Fibroblast of the conjunctiva (primary cell): ENCODE measurements at regions not wholly inside any gene's neighbourhood (a gene's known extent, or its start where the extent isn't known, plus 50 kb on each side); places are given as distances from the start of the nearest gene placed in this dataset.
A peak's percentile ranks its signal among the peaks of the same experiment; 100 is the strongest.
"Not testable (repeated sequence)": the region's sequence is repeated elsewhere in the genome, so short reads cannot be mapped to it uniquely, and the experiment has no call there.

Experiments used
- DNase-seq: peaks from one replicate; pipeline ENCODE4 v3.0.0-alpha.2; 2010; ENCODE audit warnings: low read depth

- no peak for DNase-seq
Observed at GRCh38 chr5:106006242-106006641, 1664.5 kb downstream of the EFNA5 start.

- DNase-seq, result not testable (repeated sequence)
Observed at GRCh38 chr5:105998991-105999390, 1671.7 kb downstream of the EFNA5 start.

- DNase-seq, result no peak
Observed at GRCh38 chr5:105993027-105993426, 1677.7 kb downstream of the EFNA5 start.

DNA sequence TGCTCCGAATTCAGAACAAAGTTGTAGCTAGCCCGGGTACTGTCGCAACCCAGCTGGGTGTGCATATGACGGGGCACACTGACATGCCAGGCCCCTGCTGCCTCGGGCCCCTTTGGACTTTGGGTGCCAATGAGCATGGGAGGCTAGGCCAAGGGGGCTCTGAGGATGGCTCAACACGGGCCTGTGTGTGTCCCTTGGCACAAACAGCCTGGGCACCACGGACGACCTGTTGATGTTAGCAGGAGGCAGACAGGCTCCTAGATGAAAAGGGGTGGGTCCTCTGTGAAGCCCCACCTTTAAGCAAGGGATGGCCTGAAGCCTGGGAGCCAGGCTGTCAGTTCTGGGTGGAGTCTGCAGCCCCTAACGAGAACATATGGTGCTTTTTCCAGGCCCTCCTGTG lies 1688.2 kb downstream of the EFNA5 start:
- DNase-seq, result no peak

DNA sequence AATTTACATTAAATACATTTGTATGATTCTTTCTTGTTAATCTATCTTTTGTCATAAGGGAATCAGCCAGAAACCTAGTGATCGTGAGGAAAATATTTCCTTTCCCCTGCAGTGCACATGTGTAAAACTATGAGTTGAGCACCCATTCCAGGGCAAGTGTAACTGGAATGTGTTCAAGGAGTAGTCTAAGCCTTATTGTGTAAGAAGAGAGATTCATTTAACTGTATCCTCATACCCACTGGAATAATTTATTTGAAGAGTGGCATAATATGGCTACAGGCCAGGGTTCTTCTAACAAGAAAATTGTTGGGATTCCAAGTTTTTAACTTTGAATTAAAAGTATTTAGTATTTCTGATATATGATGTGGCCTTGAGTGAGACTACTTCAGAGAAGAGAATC lies 1692.7 kb downstream of the EFNA5 start:
- DNase-seq, result no peak

- DNase-seq, result no peak
Observed at GRCh38 chr5:105977163-105977562, 1693.6 kb downstream of the EFNA5 start.

GRCh38 chr5:105970919-105971318 lies 1699.8 kb downstream of the EFNA5 start:
- DNase-seq, result no peak

DNA sequence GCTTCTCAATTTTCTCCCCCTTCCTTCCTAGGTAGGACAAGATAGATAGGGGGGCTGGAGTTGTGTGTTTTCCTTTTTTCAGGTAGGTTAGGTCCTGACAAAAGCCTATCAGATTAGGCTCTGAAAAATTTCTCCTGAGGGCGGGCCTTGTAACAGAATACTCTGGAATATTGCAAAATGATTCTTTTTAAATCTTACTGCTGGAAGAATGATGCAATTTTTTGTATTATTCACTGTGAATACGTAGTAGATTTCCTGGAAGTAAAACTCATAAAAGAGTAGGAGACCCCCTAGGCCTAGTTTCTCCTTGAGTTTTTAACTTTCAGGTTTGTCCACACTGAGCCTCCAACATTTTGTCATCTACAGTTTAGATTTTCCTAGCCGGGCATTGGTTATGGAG lies 1701.8 kb downstream of the EFNA5 start:
- DNase-seq, result no peak

DNA sequence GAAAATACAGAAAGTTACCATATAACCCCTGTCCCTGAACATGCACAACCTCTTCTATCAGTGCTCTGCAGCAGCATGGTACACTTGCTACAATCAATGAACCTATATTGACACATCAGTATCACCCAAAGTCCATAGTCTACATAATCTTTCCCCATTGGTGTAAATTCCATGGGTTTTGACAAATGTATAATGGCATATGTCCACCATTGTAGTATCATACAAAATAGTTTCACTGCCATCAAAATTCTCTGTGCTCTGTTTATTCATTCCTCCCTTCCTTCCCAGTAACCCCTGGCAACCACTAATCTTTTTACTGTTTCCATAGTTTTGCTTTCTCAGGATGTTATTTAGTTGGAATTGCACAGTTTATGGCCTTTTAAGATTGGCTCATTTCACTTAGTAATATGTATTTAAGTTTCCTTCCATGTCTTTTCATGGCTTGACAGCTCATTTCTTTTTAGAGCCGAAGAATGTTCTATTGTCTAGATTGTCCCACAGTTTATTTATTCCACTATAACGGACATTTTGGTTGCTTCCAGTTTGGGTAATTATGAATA lies 1707.0 kb downstream of the EFNA5 start:
- DNase-seq, result no peak

GRCh38 chr5:105961572-105961971 lies 1709.2 kb downstream of the EFNA5 start:
- no peak for DNase-seq

GRCh38 chr5:105956456-105957196 lies 1714.1 kb downstream of the EFNA5 start:
- no peak for DNase-seq

DNA sequence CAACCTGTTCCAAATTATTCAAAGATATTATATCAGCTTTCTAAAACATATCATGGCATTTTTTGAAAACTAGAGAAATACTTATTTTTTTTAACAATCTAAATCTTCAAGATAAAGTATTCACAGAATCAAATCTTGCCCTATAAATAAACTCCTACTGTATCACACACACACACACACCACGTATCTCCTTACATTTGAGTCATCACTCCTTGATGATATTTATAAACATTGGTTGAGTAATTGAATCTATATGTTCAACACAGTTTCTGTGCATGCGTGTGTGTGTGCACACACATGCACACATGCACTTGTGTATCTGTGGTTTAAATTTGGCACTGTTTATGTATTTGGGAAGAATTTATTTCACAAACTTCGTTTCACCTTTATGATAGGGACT lies 1716.4 kb downstream of the EFNA5 start:
- no peak for DNase-seq

DNA sequence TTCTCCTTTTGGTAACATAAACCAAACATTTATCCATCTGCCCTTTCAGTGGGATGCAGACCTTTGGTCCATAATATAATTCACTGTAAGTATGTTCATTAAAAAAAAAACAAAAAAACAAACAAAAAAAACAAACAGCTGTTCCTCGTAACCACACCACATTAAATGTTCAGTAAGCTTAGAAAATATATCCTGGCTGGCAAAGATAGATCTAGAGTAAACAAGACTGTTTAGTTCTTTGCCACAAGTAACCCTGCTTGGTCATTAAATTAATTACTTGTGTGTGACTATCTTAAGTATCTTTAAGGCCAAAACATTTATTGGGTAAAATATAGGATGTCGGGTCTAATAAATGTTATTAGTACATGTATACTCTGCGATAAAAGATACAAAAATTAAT lies 1717.1 kb downstream of the EFNA5 start:
- DNase-seq, result no peak

GRCh38 chr5:105952875-105953274 lies 1717.9 kb downstream of the EFNA5 start:
- peak; percentile 57 for DNase-seq

DNA sequence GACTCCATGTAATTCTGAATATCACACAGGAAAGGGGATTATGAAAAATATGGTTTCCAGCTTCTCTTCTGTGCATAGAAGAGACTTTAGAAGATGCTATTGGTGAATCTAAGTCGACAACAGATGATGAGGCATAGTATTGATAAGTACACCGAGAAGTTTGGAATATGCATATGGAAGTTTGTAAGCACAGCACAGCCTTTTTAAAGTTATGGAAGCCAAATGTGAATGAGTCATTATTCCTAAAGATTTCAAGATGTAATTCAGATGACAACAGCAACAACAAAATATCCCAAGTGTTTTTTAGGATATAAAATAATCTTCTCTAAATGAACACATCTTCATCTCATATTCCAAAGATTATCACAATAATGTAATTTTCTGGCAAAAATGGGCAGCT lies 1723.3 kb downstream of the EFNA5 start:
- no peak for DNase-seq

DNA sequence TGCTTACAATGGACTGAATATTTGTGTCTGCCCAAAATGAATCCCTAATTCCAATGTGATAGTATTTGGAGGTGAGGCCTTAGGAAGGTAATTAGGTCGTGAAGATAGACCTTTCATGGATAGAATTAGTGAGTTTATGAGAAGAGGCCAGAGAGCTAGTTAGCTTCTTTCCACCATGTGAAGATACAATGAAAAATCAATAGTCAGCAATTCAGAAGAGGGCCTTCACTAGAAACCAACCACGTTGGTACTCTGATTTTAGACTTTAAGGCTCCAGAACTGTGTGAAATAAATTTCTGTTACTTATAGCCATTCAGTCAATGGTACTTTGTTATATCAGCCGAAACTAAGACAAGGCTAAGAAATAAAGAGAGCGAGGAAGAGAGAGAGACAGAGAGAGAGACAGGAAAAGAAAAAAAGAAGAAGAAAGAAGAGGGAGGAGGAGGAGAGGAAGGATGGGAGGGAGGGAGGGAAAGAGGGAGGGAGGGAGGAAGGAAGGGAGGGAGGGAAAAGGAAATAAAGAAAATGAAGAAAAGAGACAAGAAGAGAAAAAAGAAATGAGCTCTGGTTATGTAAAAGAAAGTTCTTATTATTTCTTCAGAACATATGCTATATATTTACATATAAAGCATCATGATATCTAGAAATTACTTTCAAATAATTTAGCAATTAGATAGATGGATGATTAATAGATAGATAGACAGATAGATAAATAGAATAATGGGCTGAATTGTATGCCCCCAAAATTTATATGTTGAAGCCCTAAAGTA lies 1725.3 kb downstream of the EFNA5 start:
- no peak for DNase-seq

DNA sequence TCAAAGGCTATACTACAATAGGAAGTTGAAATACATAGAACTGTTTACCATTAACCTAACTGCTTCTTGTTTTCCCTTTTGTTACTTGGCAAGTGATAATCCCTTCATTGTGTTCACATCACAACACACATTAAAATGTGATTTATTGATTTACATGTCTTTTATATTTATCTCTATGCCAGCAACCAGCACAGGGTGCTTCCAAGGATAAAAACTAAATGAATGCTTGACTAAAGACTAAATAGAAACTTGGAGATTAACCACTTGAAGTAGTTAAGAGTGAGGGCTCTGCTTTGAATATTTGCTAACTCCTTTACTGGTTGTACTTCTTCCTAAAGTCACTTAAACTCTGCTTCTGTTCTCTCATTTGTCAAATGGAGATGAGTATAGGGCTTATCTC lies 1730.6 kb downstream of the EFNA5 start:
- DNase-seq, result no peak

DNA sequence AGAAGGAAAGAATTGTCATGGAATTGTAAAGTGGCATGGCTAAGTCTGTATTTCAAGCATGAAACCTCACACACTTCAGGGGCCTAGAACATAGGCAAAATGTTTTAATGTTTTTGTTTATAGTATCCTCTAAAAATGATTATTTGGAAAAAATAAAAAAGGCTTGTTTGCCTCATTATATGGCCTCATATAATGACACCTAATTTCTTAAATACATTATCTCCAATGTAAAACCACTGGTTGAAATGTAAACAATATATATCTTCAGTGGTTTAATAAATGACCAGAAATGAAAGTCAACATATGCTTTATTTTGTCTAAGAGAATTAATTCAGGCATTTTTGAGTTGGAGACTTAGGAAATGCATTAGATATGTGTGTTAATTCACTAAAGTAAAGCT lies 1736.6 kb downstream of the EFNA5 start:
- no peak for DNase-seq

GRCh38 chr5:105931881-105932421 lies 1738.8 kb downstream of the EFNA5 start:
- DNase-seq, result no peak

DNA sequence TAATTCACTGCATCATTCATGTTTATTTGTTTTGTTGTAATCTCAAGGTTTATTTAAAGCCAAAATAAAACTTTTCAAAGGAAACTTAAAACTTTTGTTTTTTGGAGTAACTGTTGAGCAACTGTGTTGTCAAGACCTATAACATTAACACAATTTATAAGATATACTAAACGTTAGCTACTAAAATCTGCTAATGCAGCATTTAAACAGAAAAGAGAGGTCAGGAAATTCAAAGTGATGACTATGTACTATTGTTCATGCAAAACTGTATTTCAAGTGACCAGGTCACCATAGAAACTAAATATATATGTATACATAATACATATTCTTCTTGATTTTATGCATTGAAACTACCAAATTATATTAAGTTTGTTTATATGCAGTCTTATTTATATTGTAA lies 1740.9 kb downstream of the EFNA5 start:
- no peak for DNase-seq

- peak; percentile 37 for DNase-seq
Observed at GRCh38 chr5:105924366-105924765, 1746.4 kb downstream of the EFNA5 start.

DNA sequence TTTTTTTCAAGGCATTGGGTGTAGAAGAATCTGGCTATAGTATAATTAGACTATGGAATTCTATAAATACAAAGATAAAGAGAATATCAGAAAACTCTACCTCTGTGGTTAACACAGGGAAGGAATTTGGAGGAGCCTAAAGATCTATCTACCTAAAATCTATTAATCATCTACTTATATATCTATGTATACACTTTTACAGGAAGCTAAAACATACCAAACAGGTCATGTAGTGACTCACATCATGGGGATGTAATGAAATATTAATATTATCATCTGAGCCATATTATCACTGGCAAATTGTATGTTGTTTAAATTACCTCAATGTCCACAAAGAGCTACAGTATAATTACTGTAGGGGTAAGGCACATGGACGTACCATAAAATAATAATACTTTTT lies 1748.2 kb downstream of the EFNA5 start:
- no peak for DNase-seq

GRCh38 chr5:105922080-105922479 lies 1748.7 kb downstream of the EFNA5 start:
- DNase-seq, result no peak
